Left lung (tissue), 4 donors: ENCODE measurements at regions not wholly inside any gene's neighbourhood (a gene's known extent, or its start where the extent isn't known, plus 50 kb on each side); places are given as distances from the start of the nearest gene placed in this dataset.

Experiments used
- ATAC-seq: fragments of 200-7000 bp; cut with Tn5 transposase; one replicate; pipeline ENCODE4 v1.9.1; 2020; ENCODE audit warnings: moderate library complexity
- DNase-seq, 4 donors: peaks; one replicate each; pipeline ENCODE4 v3.0.0-alpha.2; 2013 to 2020
- H3K27ac ChIP-seq, 2 donors: fragments of 200-600 bp; sonication (generic) in 1 of 2; one replicate each; pipeline versions ENCODE4 v1.5.0 to v1.8.0; 2020 to 2021
- H3K27me3 ChIP-seq, 2 donors: fragments of 200-600 bp; sonication (generic) in 1 of 2; one replicate each; pipeline versions ENCODE4 v1.5.0 to v1.8.0; 2020 to 2021
- H3K36me3 ChIP-seq, 2 donors: fragments of 200-600 bp; sonication (generic) in 1 of 2; one replicate each; pipeline versions ENCODE4 v1.5.0 to v1.8.0; 2020 to 2021
- H3K4me1 ChIP-seq, 2 donors: fragments of 200-600 bp; one replicate each; pipeline ENCODE4 v1.8.0; 2021
- H3K4me3 ChIP-seq, 2 donors: fragments of 200-600 bp; sonication (generic) in 1 of 2; one replicate each; pipeline versions ENCODE4 v1.5.0 to v1.8.0; 2020 to 2021; ENCODE audit warnings: mild to moderate bottlenecking in 1 of 2
- H3K9me3 ChIP-seq, 2 donors: fragments of 200-600 bp; sonication (generic) in 1 of 2; one replicate each; pipeline versions ENCODE4 v1.5.0 to v1.8.0; 2020 to 2021
- intact Hi-C, 2 donors: fragments of 100-400 bp; cut with DNase I; formaldehyde crosslinking; loops; one replicate each; pipeline versions ENCODE4 v1.11.2 to v1.14.2; 2022
- TF ChIP-seq, protein P1 (sequence below), 2 donors: fragments of 200-600 bp; sonication (generic) in 1 of 2; IDR thresholded peaks; one replicate each; pipeline versions ENCODE4 v1.5.0 to v1.8.0; 2021; ENCODE audit warnings: antibody characterized with exemption in 2 of 2
- donor health status: DM: no; HTN: yes; CAD: no.
- donor health status: DM: no; HTN: no; CAD: no.

DNA sequence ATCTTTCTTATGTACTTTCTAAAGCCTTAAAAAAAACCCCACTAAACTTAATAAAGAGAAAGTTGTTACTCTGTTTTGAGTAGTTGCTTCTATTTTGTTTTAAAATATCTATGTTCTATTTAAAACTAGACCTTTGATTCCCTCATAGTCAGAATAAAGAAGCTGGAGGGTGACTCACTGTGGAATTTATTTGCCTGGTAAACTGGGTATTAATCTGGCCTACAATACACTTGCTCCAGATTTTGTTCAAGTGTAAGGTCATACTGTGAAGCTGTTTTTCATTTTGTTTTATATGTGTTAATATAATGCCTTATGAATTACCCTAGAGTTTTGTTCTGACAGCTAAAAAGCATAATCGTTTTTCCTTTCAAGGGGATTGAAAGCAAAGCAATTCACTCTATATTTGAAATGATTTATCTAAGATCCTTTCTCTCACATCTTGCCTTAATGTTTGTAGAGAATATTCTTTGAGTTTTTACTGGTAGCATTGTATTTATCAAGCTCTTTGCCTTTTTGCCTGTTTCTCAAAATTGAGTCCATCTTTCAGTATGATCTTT, 277.4 kb upstream of the PITX2 start:
- Histone ChIP-seq H3K27ac (no peak overlapping the region), H3K27me3 (no peaks in the 10 kb centered on the region), H3K4me1 (no peaks in the 10 kb centered on the region), H3K4me3 (no peak overlapping the region), H3K9me3 (no peaks in the 10 kb centered on the region), H3K36me3 (no peaks in the 10 kb centered on the region)
- DNase-seq: no peak
- no peak for ATAC-seq
- intact Hi-C loops: no loop called here
- TF ChIP-seq, protein P1, sequence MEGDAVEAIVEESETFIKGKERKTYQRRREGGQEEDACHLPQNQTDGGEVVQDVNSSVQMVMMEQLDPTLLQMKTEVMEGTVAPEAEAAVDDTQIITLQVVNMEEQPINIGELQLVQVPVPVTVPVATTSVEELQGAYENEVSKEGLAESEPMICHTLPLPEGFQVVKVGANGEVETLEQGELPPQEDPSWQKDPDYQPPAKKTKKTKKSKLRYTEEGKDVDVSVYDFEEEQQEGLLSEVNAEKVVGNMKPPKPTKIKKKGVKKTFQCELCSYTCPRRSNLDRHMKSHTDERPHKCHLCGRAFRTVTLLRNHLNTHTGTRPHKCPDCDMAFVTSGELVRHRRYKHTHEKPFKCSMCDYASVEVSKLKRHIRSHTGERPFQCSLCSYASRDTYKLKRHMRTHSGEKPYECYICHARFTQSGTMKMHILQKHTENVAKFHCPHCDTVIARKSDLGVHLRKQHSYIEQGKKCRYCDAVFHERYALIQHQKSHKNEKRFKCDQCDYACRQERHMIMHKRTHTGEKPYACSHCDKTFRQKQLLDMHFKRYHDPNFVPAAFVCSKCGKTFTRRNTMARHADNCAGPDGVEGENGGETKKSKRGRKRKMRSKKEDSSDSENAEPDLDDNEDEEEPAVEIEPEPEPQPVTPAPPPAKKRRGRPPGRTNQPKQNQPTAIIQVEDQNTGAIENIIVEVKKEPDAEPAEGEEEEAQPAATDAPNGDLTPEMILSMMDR (IDR thresholded peaks at IDR 0.05): no peak

DNA sequence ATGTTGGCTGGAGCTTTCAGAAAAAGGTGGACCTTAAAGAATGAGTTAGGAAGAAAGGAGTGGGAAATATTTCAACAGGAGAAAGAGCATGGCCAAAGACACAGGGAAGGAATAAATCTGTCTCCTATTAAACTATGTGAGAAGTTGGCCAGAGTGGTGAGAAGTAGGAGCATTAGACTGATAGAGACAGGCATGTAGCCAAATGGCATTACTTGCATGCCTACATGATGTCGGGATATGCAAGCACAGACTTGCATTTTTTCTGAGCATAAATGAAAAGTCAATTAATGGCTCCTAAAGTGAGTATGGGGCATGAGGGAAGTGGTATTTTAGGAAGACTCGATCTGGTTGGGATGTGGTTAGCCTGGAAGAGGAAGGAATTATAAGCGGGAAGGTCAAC, 279.6 kb upstream of the PITX2 start:
- H3K9me3 ChIP-seq: no peaks in the 10 kb centered on the region
- no peak overlapping the region for H3K27ac ChIP-seq
- H3K4me3 ChIP-seq: no peak overlapping the region
- TF ChIP-seq, protein P1 (IDR thresholded peaks at IDR 0.05): no peak
- DNase-seq (no peak), ATAC-seq (no peak)
- no peaks in the 10 kb centered on the region for H3K4me1 ChIP-seq
- H3K27me3 ChIP-seq: no peaks in the 10 kb centered on the region
- intact Hi-C loops: no loop called here
- H3K36me3 ChIP-seq: no peaks in the 10 kb centered on the region

DNA sequence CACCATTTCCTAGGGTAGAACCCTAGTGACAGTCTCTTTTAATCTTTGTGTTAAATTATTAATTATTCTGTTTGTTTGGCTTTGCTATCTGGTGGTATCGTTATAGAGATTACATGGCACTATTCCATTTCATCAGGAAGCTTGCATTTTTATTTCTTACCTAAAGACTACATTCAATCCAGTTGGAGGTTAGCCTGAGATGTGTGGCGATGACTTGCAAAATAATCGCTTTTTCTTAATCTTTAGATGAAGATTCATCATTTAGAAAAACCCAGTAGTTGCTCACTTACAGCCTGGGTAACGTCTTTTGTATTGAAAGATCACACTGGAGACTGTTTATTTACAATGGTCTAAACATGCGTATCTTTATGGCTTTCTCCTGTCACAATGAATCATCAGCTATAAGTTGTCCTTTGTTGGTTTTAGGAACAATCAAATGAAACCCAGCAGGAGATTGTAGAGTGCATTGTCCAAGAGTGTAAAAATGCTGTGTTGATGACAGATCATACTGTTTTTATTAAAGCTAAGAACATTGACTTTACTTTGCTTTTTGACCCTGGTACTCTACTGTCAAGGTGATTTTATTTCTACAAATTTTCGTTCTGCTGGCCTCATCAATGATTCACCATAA, 281.7 kb upstream of the PITX2 start:
- intact Hi-C loops: no loop called here
- H3K36me3 ChIP-seq: no peaks in the 10 kb centered on the region
- H3K4me3 ChIP-seq: no peak overlapping the region
- H3K9me3 ChIP-seq: no peaks in the 10 kb centered on the region
- H3K27ac ChIP-seq: no peak overlapping the region
- H3K27me3 ChIP-seq: no peaks in the 10 kb centered on the region
- no peaks in the 10 kb centered on the region for H3K4me1 ChIP-seq
- TF ChIP-seq, protein P1 (IDR thresholded peaks at IDR 0.05): no peak
- no peak for DNase-seq
- no peak for ATAC-seq

DNA sequence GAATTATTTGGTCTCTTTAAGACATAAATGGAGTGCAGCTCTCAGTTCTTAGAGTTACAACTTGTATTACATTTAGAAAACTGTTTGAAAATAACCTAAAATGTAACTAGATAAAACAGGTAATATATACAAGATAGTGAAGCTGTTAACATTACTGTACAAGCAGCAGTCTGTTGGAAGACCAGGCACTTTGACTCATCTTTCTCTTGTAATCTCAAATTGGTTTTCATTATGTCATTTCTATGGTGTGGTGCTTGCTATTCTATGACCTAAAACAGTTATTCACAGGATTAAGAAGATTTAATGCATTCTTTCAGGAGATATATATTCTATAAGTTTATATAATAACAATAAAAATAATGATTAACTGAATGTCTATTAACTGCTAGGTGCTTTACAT, 282.5 kb upstream of the PITX2 start:
- ATAC-seq (no peak), DNase-seq (no peak)
- H3K4me1 ChIP-seq: no peaks in the 10 kb centered on the region
- no peak overlapping the region for H3K4me3 ChIP-seq
- TF ChIP-seq, protein P1 (IDR thresholded peaks at IDR 0.05): no peak
- no peaks in the 10 kb centered on the region for H3K9me3 ChIP-seq
- H3K27ac ChIP-seq: no peak overlapping the region
- intact Hi-C loops: no loop called here
- no peaks in the 10 kb centered on the region for H3K36me3 ChIP-seq
- no peaks in the 10 kb centered on the region for H3K27me3 ChIP-seq

DNA sequence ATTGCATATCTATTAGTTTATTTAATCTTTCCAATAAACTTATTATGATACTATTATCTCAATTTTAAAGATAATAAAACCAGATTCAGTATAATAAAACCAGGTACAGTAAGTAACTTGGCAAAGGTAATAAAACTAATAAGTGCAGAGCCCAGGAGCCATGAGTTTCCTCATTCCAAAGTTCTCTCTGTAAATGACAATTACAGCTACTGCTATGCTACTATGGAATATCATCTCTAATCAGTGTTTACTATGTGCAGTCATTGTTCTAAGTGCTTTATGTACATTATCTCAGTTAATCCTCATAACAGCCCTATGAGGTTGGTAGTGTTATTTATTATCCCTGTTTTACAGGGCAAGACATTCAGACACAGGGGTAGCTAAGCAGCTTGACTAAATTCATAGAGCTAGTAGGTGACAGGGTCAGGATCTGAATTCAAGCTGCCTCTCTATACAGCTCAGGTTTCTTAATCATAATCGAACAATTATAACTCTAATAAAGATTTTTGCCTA, 285.0 kb upstream of the PITX2 start:
- H3K9me3 ChIP-seq: no peaks in the 10 kb centered on the region
- TF ChIP-seq, protein P1 (IDR thresholded peaks at IDR 0.05): no peak
- intact Hi-C loops: no loop called here
- ATAC-seq (no peak), DNase-seq (no peak)
- no peak overlapping the region for H3K27ac ChIP-seq
- no peaks in the 10 kb centered on the region for H3K4me1 ChIP-seq
- no peak overlapping the region for H3K4me3 ChIP-seq
- no peaks in the 10 kb centered on the region for H3K27me3 ChIP-seq
- H3K36me3 ChIP-seq: no peaks in the 10 kb centered on the region
